Panc1 (cell line): ENCODE measurements at regions not wholly inside any gene's neighbourhood (a gene's known extent, or its start where the extent isn't known, plus 50 kb on each side); places are given as distances from the start of the nearest gene placed in this dataset.

Experiments
- ATAC-seq: fragments of 200-7000 bp; cut with Tn5 transposase; 2 replicates; pipeline ENCODE4 v1.9.1; 2020; ENCODE audit warnings: mild to moderate bottlenecking, moderate library complexity
- BruUV-seq: library from RNA; stranded (reverse); fragments of 400-500 nt; replicated peaks from 2 replicates; lab custom pipeline; 2021; lab: Mats Ljungman, UMichigan
- CTCF ChIA-PET: fragments of 300-600 bp; sonication (Branson Sonifier 250); formaldehyde crosslinking; loops from one replicate; lab custom pipeline; 2022; ENCODE audit warnings: antibody characterized with exemption; lab: Charles Lee
- POLR2A ChIA-PET: fragments of 300-600 bp; sonication (Branson Sonifier 250); formaldehyde crosslinking; loops from one replicate; lab custom pipeline; 2022; ENCODE audit warnings: antibody characterized with exemption; lab: Charles Lee
- DNase-seq: peaks from one replicate; pipeline ENCODE4 v3.0.0-alpha.2; 2010; ENCODE audit warnings: low read depth, low spot score
- H3K27ac ChIP-seq: 2 replicates; pipeline ENCODE4 v1.5.1; 2011; ENCODE audit warnings: mild to moderate bottlenecking, low read length, inconsistent platforms
- H3K27me3 ChIP-seq: fragments of 200-500 bp; sonication (Bioruptor generic); 2 replicates; pipeline ENCODE4 v1.6.0; 2014; ENCODE audit warnings: low read length, inconsistent platforms; ENCODE audit not compliant: control insufficient read depth, insufficient read depth
- H3K36me3 ChIP-seq: fragments of 200-500 bp; sonication (Bioruptor generic); 2 replicates; pipeline ENCODE4 v1.5.1; 2014; ENCODE audit warnings: inconsistent platforms, mild to moderate bottlenecking, low read length, moderate library complexity; ENCODE audit not compliant: control insufficient read depth, insufficient read depth
- H3K4me1 ChIP-seq: 2 replicates; pipeline ENCODE4 v1.5.1; 2011; ENCODE audit warnings: inconsistent platforms, mild to moderate bottlenecking, low read length, moderate library complexity; ENCODE audit not compliant: control insufficient read depth, insufficient read depth
- H3K4me3 ChIP-seq, 2 experiments: 2 replicates each; pipeline ENCODE4 v1.5.1; 2011 to 2012; ENCODE audit warnings: low read depth in 2 of 2, low read length in 2 of 2, mild to moderate bottlenecking in 2 of 2, inconsistent platforms in 1 of 2, moderate library complexity in 1 of 2
- H3K9me3 ChIP-seq: fragments of 200-500 bp; sonication (Bioruptor generic); 2 replicates; pipeline ENCODE4 v1.5.1; 2014; ENCODE audit warnings: low read depth, mild to moderate bottlenecking, inconsistent platforms, low read length, moderate library complexity; ENCODE audit not compliant: control insufficient read depth, insufficient read depth
- POLR2AphosphoS5 ChIP-seq: IDR thresholded peaks from 2 replicates; pipeline ENCODE4 v1.6.1; 2012; ENCODE audit warnings: mild to moderate bottlenecking, low read depth, low read length, moderate library complexity
- SIN3A ChIP-seq: IDR thresholded peaks from 2 replicates; pipeline ENCODE4 v1.6.1; 2012; ENCODE audit warnings: low read depth, mild to moderate bottlenecking, low read length, moderate library complexity, borderline replicate concordance; ENCODE audit not compliant: insufficient read depth
- TCF7L2 ChIP-seq: IDR thresholded peaks from 2 replicates; pipeline ENCODE4 v1.6.1; 2011; ENCODE audit warnings: mild to moderate bottlenecking, low read depth, low read length, inconsistent platforms
- in situ Hi-C: cut with HindIII; loops from 2 replicates; pipeline ENCODE4 v1.10.0; 2016; ENCODE audit warnings: low sequenced_read_pairs, low pct_unique_long_range_greater_than_20kb
- intact Hi-C: fragments of 100-400 bp; cut with micrococcal nuclease; formaldehyde crosslinking; loops from one replicate; pipeline ENCODE4 v1.10.0; 2022; ENCODE audit not compliant: unreplicated experiment
- TF ChIP-seq, protein P1 (sequence below), 2 experiments: IDR thresholded peaks; 2 replicates each; pipeline ENCODE4 v1.6.1; 2011 to 2012; ENCODE audit warnings: low read depth in 2 of 2, control low read depth in 1 of 2, low read length in 1 of 2, mild to moderate bottlenecking in 1 of 2, moderate library complexity in 1 of 2; ENCODE audit not compliant: insufficient read depth in 1 of 2
- TF ChIP-seq, protein P2 (sequence below): fragments of 450-650 bp; IDR thresholded peaks from 2 replicates; pipeline ENCODE4 v1.5.1; 2017; ENCODE audit warnings: mild to moderate bottlenecking

DNA sequence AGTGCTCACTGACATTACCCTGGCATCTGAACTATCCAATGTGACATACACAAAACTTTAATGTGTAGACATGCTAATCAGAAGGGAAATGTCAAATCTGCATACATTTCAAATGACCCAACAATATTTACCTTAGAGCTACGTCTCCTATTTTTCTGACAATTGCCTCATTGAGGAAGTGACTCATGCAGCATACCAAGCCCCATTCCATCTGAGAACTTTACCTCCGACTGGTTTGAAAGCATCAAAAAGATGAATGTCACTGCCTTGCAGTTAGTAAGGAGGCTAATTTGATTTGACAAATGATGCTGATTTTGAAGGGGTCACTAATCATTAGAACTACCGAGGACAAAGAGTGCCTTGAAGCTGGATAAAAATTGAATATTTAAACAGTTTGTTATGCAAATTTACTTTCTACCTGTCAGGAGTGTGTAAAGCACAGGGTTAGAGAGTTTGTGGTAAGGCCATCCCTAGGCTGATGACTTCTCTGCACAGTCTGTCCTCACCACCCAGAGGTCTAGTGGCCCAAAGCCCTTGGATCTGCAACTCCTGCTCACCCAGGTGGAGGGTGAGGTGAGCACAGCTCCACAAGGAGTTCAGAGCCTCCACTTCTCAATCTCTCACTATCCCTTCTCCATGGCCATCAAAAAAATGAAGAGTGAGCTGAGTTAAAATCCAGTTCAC is 500.3 kb upstream of the C1orf87 start:
- Histone ChIP-seq H3K4me3 (no peak overlapping the region), H3K36me3 (no peaks in the 10 kb centered on the region), H3K9me3 (no peaks in the 10 kb centered on the region), H3K27me3 (no peaks in the 10 kb centered on the region), H3K4me1 (no peaks in the 10 kb centered on the region), H3K27ac (no peak overlapping the region)
- POLR2A ChIA-PET, result no interaction called here
- no TSS peak for BruUV-seq
- TF ChIP-seq, protein P1, sequence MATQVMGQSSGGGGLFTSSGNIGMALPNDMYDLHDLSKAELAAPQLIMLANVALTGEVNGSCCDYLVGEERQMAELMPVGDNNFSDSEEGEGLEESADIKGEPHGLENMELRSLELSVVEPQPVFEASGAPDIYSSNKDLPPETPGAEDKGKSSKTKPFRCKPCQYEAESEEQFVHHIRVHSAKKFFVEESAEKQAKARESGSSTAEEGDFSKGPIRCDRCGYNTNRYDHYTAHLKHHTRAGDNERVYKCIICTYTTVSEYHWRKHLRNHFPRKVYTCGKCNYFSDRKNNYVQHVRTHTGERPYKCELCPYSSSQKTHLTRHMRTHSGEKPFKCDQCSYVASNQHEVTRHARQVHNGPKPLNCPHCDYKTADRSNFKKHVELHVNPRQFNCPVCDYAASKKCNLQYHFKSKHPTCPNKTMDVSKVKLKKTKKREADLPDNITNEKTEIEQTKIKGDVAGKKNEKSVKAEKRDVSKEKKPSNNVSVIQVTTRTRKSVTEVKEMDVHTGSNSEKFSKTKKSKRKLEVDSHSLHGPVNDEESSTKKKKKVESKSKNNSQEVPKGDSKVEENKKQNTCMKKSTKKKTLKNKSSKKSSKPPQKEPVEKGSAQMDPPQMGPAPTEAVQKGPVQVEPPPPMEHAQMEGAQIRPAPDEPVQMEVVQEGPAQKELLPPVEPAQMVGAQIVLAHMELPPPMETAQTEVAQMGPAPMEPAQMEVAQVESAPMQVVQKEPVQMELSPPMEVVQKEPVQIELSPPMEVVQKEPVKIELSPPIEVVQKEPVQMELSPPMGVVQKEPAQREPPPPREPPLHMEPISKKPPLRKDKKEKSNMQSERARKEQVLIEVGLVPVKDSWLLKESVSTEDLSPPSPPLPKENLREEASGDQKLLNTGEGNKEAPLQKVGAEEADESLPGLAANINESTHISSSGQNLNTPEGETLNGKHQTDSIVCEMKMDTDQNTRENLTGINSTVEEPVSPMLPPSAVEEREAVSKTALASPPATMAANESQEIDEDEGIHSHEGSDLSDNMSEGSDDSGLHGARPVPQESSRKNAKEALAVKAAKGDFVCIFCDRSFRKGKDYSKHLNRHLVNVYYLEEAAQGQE (IDR thresholded peaks at IDR 0.05; ENCODE audit: insufficient read depth in 1 of 2, low read depth in 2 of 2, low read length in 1 of 2), result no peak
- TF ChIP-seq SIN3A (no peak), POLR2AphosphoS5 (no peak), TCF7L2 (no peak)
- TF ChIP-seq, protein P2, sequence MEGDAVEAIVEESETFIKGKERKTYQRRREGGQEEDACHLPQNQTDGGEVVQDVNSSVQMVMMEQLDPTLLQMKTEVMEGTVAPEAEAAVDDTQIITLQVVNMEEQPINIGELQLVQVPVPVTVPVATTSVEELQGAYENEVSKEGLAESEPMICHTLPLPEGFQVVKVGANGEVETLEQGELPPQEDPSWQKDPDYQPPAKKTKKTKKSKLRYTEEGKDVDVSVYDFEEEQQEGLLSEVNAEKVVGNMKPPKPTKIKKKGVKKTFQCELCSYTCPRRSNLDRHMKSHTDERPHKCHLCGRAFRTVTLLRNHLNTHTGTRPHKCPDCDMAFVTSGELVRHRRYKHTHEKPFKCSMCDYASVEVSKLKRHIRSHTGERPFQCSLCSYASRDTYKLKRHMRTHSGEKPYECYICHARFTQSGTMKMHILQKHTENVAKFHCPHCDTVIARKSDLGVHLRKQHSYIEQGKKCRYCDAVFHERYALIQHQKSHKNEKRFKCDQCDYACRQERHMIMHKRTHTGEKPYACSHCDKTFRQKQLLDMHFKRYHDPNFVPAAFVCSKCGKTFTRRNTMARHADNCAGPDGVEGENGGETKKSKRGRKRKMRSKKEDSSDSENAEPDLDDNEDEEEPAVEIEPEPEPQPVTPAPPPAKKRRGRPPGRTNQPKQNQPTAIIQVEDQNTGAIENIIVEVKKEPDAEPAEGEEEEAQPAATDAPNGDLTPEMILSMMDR, result no peak
- CTCF ChIA-PET, result no interaction called here
- ATAC-seq (no peak), DNase-seq (no peak)
- intact Hi-C loops, result no loop called here
- in situ Hi-C loops, result no loop called here

DNA sequence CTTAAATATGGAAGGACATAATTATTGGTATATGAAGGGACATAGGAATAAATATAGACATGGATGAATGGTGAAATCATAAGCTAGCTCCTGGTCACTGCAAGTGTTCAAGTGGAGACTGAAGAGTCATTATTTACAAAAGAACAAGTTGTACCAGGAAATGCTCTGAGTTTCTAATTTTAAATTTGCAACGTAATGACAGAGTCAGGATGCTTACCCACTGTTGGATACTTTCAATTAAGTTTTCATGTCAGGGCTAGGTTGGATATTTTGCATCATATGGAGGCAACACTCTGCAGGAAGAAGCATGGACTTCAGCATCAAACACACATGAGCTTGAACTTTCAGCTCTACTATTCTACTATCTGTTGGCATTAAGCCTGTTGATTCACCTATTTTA is 499.6 kb upstream of the C1orf87 start:
- in situ Hi-C loops (no loop called here), intact Hi-C loops (no loop called here)
- CTCF ChIA-PET, result no interaction called here
- POLR2A ChIA-PET, result no interaction called here
- BruUV-seq, result no TSS peak
- no peaks in the 10 kb centered on the region for H3K27me3 ChIP-seq
- no peak for ATAC-seq
- H3K4me1 ChIP-seq, result no peaks in the 10 kb centered on the region
- DNase-seq, result no peak
- no peak overlapping the region for H3K4me3 ChIP-seq
- no peaks in the 10 kb centered on the region for H3K36me3 ChIP-seq
- no peak overlapping the region for H3K27ac ChIP-seq
- TF ChIP-seq, protein P1 (IDR thresholded peaks at IDR 0.05; ENCODE audit: insufficient read depth in 1 of 2, low read depth in 2 of 2, low read length in 1 of 2), result no peak
- TF ChIP-seq SIN3A, result no peak
- TF ChIP-seq POLR2AphosphoS5, result no peak
- TF ChIP-seq, protein P2, result no peak
- TF ChIP-seq TCF7L2, result no peak
- no peaks in the 10 kb centered on the region for H3K9me3 ChIP-seq
